HCT116 (cell line): ENCODE measurements at regions not wholly inside any gene's neighbourhood (a gene's known extent, or its start where the extent isn't known, plus 50 kb on each side); places are given as distances from the start of the nearest gene placed in this dataset.

Experiments
- ATAC-seq: fragments of 200-7000 bp; cut with Tn5 transposase; 2 replicates; pipeline ENCODE4 v1.9.1; 2020; ENCODE audit warnings: mild to moderate bottlenecking, moderate library complexity
- BruUV-seq: library from RNA; stranded (reverse); fragments of 400-500 nt; replicated peaks from 2 replicates; lab custom pipeline; 2021; lab: Mats Ljungman, UMichigan
- CTCF ChIA-PET: fragments of 300-600 bp; sonication (Branson Sonifier 250); formaldehyde crosslinking; loops from one replicate; lab custom pipeline; 2021; ENCODE audit warnings: antibody characterized with exemption; lab: Charles Lee
- POLR2A ChIA-PET: fragments of 300-600, 350-600 bp; sonication (Branson Sonifier 250); formaldehyde crosslinking; loops from one replicate; lab custom pipeline; 2021; ENCODE audit warnings: antibody characterized with exemption; lab: Charles Lee
- RAD21 ChIA-PET, 2 experiments: fragments of 300-600 bp; sonication (Branson Sonifier 250); formaldehyde crosslinking; loops; one replicate each; lab custom pipeline; 2023; ENCODE audit warnings: low total read pairs in 2 of 2; ENCODE audit not compliant: uncharacterized antibody in 2 of 2, unreplicated experiment in 2 of 2, low non-redundant PET in 1 of 2; lab: Charles Lee
- DNase-seq: peaks from one replicate; pipeline ENCODE4 v3.0.0-alpha.2; 2010; ENCODE audit warnings: low read depth, low spot score
- H2AFZ ChIP-seq: fragments of 200-600 bp; shearing (Covaris generic), sonication (generic); 2 replicates; pipeline ENCODE4 v1.6.1; 2017; ENCODE audit warnings: low read depth, mixed run types, mixed read lengths, antibody characterized with exemption, low read length; ENCODE audit not compliant: poor library complexity, severe bottlenecking
- H3K27ac ChIP-seq: 2 replicates; pipeline ENCODE4 v1.5.1; 2012; ENCODE audit warnings: low read depth, low read length
- H3K27me3 ChIP-seq: fragments of 200-600 bp; sonication (generic); 2 replicates; pipeline ENCODE4 v1.6.1; 2016; ENCODE audit warnings: mixed run types, low read length, mixed read lengths; ENCODE audit not compliant: insufficient read depth
- H3K36me3 ChIP-seq, 2 experiments: fragments of 200-500 bp in 1 of 2; fragments of 200-600 bp in 1 of 2; sonication (Bioruptor generic) in 1 of 2; sonication (generic) in 1 of 2; 2 replicates each; pipeline versions ENCODE4 v1.5.1 to v1.6.1; 2014 to 2016; ENCODE audit warnings: low read length in 2 of 2, inconsistent platforms in 1 of 2, mixed read lengths in 1 of 2, mixed run types in 1 of 2; ENCODE audit not compliant: insufficient read depth in 2 of 2, control insufficient read depth in 1 of 2
- H3K4me1 ChIP-seq, 2 experiments: fragments of 200-600 bp in 1 of 2; sonication (generic) in 1 of 2; 2 replicates each; pipeline versions ENCODE4 v1.5.1 to v1.6.1; 2012 to 2017; ENCODE audit warnings: low read length in 2 of 2, inconsistent platforms in 1 of 2, mild to moderate bottlenecking in 1 of 2, mixed read lengths in 1 of 2, mixed run types in 1 of 2, moderate library complexity in 1 of 2; ENCODE audit not compliant: insufficient read depth in 2 of 2, control insufficient read depth in 1 of 2
- H3K4me2 ChIP-seq: fragments of 200-600 bp; sonication (generic); 2 replicates; pipeline ENCODE4 v1.6.1; 2017; ENCODE audit warnings: mixed run types, low read length, mixed read lengths
- H3K4me3 ChIP-seq, 2 experiments: fragments of 200-600 bp in 1 of 2; sonication (generic) in 1 of 2; replicated peaks in 1 of 2; 2 replicates each; pipeline ENCODE4 v1.5.1; 2011 to 2016; ENCODE audit warnings: low read length in 2 of 2, control low read depth in 1 of 2, low read depth in 1 of 2, mild to moderate bottlenecking in 1 of 2, mixed read lengths in 1 of 2, mixed run types in 1 of 2
- H3K79me2 ChIP-seq: fragments of 200-600 bp; sonication (generic); 2 replicates; pipeline ENCODE4 v1.6.1; 2017; ENCODE audit warnings: mild to moderate bottlenecking, mixed run types, low read length, moderate library complexity, mixed read lengths; ENCODE audit not compliant: insufficient read depth
- H3K9ac ChIP-seq: fragments of 200-600 bp; sonication (generic); 2 replicates; pipeline ENCODE4 v1.6.1; 2016; ENCODE audit warnings: low read length, mixed read lengths
- H3K9me2 ChIP-seq: fragments of 200-600 bp; sonication (generic), shearing (Covaris generic); 2 replicates; pipeline ENCODE4 v1.6.1; 2017; ENCODE audit warnings: mixed run types, mild to moderate bottlenecking, moderate library complexity; ENCODE audit not compliant: insufficient read depth
- H3K9me3 ChIP-seq, 2 experiments: fragments of 200-500 bp in 1 of 2; fragments of 200-600 bp in 1 of 2; sonication (Bioruptor generic) in 1 of 2; sonication (generic) in 1 of 2; 2 replicates each; pipeline ENCODE4 v1.6.1; 2014 to 2017; ENCODE audit warnings: low read length in 2 of 2, mixed read lengths in 2 of 2, inconsistent platforms in 1 of 2, low read depth in 1 of 2, mild to moderate bottlenecking in 1 of 2, mixed run types in 1 of 2, moderate library complexity in 1 of 2; ENCODE audit not compliant: control insufficient read depth in 1 of 2, insufficient read depth in 1 of 2
- H4K20me1 ChIP-seq: fragments of 200-600 bp; sonication (generic), shearing (Covaris generic); 2 replicates; pipeline ENCODE4 v1.6.1; 2017; ENCODE audit warnings: mixed run types, mild to moderate bottlenecking, moderate library complexity; ENCODE audit not compliant: insufficient read depth
- CBX3 ChIP-seq: IDR thresholded peaks from 2 replicates; pipeline ENCODE4 v1.6.1; 2012; ENCODE audit warnings: low read depth
- CEBPB ChIP-seq: IDR thresholded peaks from 2 replicates; pipeline ENCODE4 v1.6.1; 2012; ENCODE audit warnings: low read depth
- EGR1 ChIP-seq: IDR thresholded peaks from 2 replicates; pipeline ENCODE4 v1.6.1; 2012; ENCODE audit warnings: low read depth
- EZH2 ChIP-seq: fragments of 200-600 bp; sonication (generic); IDR thresholded peaks from 2 replicates; pipeline ENCODE4 v1.6.1; 2017; ENCODE audit warnings: antibody characterized with exemption, mixed run types
- EZH2phosphoT487 ChIP-seq: fragments of 200-600 bp; IDR thresholded peaks from 2 replicates; pipeline ENCODE4 v1.6.1; 2018; ENCODE audit warnings: antibody characterized with exemption, borderline replicate concordance
- FOSL1 ChIP-seq: IDR thresholded peaks from 2 replicates; pipeline ENCODE4 v1.6.1; 2012; ENCODE audit warnings: low read depth
- JUND ChIP-seq: IDR thresholded peaks from 2 replicates; pipeline ENCODE4 v1.6.1; 2012
- POLR2A ChIP-seq: IDR thresholded peaks from 2 replicates; pipeline ENCODE4 v1.7.0; 2011; ENCODE audit warnings: borderline replicate concordance; ENCODE audit not compliant: insufficient read depth, insufficient read length; ENCODE audit errors: extremely low read depth
- POLR2AphosphoS5 ChIP-seq: IDR thresholded peaks from 2 replicates; pipeline ENCODE4 v1.6.1; 2011; ENCODE audit warnings: mild to moderate bottlenecking, low read depth, low read length, moderate library complexity
- RAD21 ChIP-seq: IDR thresholded peaks from 2 replicates; pipeline ENCODE4 v1.6.1; 2012; ENCODE audit warnings: low read depth, mild to moderate bottlenecking
- SIN3A ChIP-seq: IDR thresholded peaks from 2 replicates; pipeline ENCODE4 v1.6.1; 2012; ENCODE audit warnings: low read depth
- SRF ChIP-seq: IDR thresholded peaks from 2 replicates; pipeline ENCODE4 v1.6.1; 2012; ENCODE audit warnings: low read depth
- TCF7L2 ChIP-seq: IDR thresholded peaks from 2 replicates; pipeline ENCODE4 v1.7.0; 2011; ENCODE audit warnings: borderline replicate concordance, inconsistent platforms; ENCODE audit not compliant: insufficient read depth, insufficient read length; ENCODE audit errors: extremely low read depth
- YY1 ChIP-seq: IDR thresholded peaks from 2 replicates; pipeline ENCODE4 v1.6.1; 2011; ENCODE audit warnings: low read length, low read depth, moderate library complexity, mild to moderate bottlenecking; ENCODE audit not compliant: insufficient replicate concordance; ENCODE audit errors: extremely low read depth
- ZFX ChIP-seq: fragments of 450-650 bp; IDR thresholded peaks from 2 replicates; pipeline ENCODE4 v1.6.1; 2017
- ZNF274 ChIP-seq: fragments of 200-500 bp; sonication (Bioruptor generic); IDR thresholded peaks from 2 replicates; pipeline ENCODE4 v1.6.1; 2014; ENCODE audit warnings: mild to moderate bottlenecking, low read depth, low read length, inconsistent platforms
- intact Hi-C: fragments of 100-400 bp; cut with micrococcal nuclease; formaldehyde crosslinking; loops from 2 replicates; pipeline ENCODE4 v1.10.0; 2022
- TF ChIP-seq, protein P1 (sequence below): IDR thresholded peaks from 2 replicates; pipeline ENCODE4 v1.6.1; 2011; ENCODE audit warnings: mild to moderate bottlenecking, low read length, moderate library complexity; ENCODE audit not compliant: insufficient replicate concordance; ENCODE audit errors: extremely low read depth
- TF ChIP-seq, protein P2 (sequence below): IDR thresholded peaks from 2 replicates; pipeline ENCODE4 v1.6.1; 2012
- TF ChIP-seq, protein P3 (sequence below): IDR thresholded peaks from 2 replicates; pipeline ENCODE4 v1.6.1; 2012; ENCODE audit warnings: low read depth
- TF ChIP-seq, protein P4 (sequence below): IDR thresholded peaks from 2 replicates; pipeline ENCODE4 v1.6.1; 2012

DNA sequence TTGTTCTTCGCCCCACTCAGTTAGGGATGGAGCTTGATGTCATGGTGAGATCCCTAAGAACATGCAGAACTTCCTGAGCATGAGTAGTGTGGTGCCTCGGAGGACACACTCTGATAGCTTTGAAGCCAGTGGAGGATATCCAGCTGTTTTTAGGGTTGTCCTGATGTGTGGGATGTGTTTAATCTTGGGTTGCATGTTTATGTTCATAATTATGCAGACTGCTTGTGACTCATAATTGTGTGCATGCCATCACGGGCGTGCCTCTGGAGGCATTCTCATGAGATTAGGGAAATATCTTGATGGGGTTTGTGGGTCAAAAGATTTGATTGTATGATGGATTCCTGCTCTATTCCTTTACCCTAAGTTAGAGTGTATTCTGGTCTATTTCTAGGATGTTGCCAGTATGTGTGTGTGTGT, 267.4 kb upstream of the PELI2 start:
- TF ChIP-seq TCF7L2 = no peak
- no peak for TF ChIP-seq POLR2A
- TF ChIP-seq, protein P1, sequence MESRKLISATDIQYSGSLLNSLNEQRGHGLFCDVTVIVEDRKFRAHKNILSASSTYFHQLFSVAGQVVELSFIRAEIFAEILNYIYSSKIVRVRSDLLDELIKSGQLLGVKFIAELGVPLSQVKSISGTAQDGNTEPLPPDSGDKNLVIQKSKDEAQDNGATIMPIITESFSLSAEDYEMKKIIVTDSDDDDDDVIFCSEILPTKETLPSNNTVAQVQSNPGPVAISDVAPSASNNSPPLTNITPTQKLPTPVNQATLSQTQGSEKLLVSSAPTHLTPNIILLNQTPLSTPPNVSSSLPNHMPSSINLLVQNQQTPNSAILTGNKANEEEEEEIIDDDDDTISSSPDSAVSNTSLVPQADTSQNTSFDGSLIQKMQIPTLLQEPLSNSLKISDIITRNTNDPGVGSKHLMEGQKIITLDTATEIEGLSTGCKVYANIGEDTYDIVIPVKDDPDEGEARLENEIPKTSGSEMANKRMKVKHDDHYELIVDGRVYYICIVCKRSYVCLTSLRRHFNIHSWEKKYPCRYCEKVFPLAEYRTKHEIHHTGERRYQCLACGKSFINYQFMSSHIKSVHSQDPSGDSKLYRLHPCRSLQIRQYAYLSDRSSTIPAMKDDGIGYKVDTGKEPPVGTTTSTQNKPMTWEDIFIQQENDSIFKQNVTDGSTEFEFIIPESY = no peak
- TF ChIP-seq CBX3 = no peak
- TF ChIP-seq, protein P2, sequence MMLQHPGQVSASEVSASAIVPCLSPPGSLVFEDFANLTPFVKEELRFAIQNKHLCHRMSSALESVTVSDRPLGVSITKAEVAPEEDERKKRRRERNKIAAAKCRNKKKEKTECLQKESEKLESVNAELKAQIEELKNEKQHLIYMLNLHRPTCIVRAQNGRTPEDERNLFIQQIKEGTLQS = no peak
- no peak for TF ChIP-seq EZH2
- TF ChIP-seq FOSL1 = no peak
- TF ChIP-seq, protein P3, sequence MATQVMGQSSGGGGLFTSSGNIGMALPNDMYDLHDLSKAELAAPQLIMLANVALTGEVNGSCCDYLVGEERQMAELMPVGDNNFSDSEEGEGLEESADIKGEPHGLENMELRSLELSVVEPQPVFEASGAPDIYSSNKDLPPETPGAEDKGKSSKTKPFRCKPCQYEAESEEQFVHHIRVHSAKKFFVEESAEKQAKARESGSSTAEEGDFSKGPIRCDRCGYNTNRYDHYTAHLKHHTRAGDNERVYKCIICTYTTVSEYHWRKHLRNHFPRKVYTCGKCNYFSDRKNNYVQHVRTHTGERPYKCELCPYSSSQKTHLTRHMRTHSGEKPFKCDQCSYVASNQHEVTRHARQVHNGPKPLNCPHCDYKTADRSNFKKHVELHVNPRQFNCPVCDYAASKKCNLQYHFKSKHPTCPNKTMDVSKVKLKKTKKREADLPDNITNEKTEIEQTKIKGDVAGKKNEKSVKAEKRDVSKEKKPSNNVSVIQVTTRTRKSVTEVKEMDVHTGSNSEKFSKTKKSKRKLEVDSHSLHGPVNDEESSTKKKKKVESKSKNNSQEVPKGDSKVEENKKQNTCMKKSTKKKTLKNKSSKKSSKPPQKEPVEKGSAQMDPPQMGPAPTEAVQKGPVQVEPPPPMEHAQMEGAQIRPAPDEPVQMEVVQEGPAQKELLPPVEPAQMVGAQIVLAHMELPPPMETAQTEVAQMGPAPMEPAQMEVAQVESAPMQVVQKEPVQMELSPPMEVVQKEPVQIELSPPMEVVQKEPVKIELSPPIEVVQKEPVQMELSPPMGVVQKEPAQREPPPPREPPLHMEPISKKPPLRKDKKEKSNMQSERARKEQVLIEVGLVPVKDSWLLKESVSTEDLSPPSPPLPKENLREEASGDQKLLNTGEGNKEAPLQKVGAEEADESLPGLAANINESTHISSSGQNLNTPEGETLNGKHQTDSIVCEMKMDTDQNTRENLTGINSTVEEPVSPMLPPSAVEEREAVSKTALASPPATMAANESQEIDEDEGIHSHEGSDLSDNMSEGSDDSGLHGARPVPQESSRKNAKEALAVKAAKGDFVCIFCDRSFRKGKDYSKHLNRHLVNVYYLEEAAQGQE = no peak
- TF ChIP-seq SIN3A = no peak
- no peak for TF ChIP-seq SRF
- TF ChIP-seq JUND = no peak
- TF ChIP-seq CEBPB = no peak
- TF ChIP-seq ZFX = no peak
- TF ChIP-seq POLR2AphosphoS5 = no peak
- TF ChIP-seq YY1 = no peak
- TF ChIP-seq ZNF274 = no peak
- TF ChIP-seq, protein P4, sequence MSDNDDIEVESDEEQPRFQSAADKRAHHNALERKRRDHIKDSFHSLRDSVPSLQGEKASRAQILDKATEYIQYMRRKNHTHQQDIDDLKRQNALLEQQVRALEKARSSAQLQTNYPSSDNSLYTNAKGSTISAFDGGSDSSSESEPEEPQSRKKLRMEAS = no peak
- TF ChIP-seq EZH2phosphoT487 = no peak
- TF ChIP-seq RAD21 = no peak
- TF ChIP-seq EGR1 = no peak
- no peaks in the 10 kb centered on the region for H3K9me2 ChIP-seq
- ATAC-seq = 0 out of 2 replicates have a peak, but pooled peaks have one; percentile 27
- intact Hi-C loops = loop anchor here (10.0 kb wide), 1 partner anchor 406 kb away; the partner anchor contains the start of gene TBPL2
- H3K79me2 ChIP-seq = no peaks in the 10 kb centered on the region
- ChIA-PET CTCF (no interaction called here), RAD21 (no interaction called here), POLR2A (no interaction called here)
- peaks cover 8 to 29% of the 10 kb centered on the region in 2 experiments for H3K4me1 ChIP-seq
- H2AFZ ChIP-seq = no peak overlapping the region
- DNase-seq = no peak
- no peaks in the 10 kb centered on the region for H3K9me3 ChIP-seq
- no peaks in the 10 kb centered on the region for H3K27me3 ChIP-seq
- H3K36me3 ChIP-seq = no peaks in the 10 kb centered on the region
- H4K20me1 ChIP-seq = no peaks in the 10 kb centered on the region
- no peak overlapping the region for H3K9ac ChIP-seq
- peak overlapping the region; percentile 41 for H3K4me2 ChIP-seq
- H3K27ac ChIP-seq = no peak overlapping the region
- no peak overlapping the region for H3K4me3 ChIP-seq
- BruUV-seq = no TSS peak
